ENCODE measurements at regions not wholly inside any gene's neighbourhood (a gene's known extent, or its start where the extent isn't known, plus 50 kb on each side); places are given as distances from the start of the nearest gene placed in this dataset.
A peak's percentile ranks its signal among the peaks of the same experiment; 100 is the strongest.

GRCh38 chr1:244205906-244206305 is 154.8 kb downstream of the ZBTB18 start:
- H3K4me3 Mint-ChIP-seq, result no peak overlapping the region
- no peaks in the 10 kb centered on the region for H3K27me3 Mint-ChIP-seq
- ATAC-seq, result no peak
- POLR2A ChIA-PET, result no interaction called here
- H3K9me3 Mint-ChIP-seq, result no peaks in the 10 kb centered on the region
- CTCF ChIA-PET, result no interaction called here
- TF ChIP-seq CTCF (IDR thresholded peaks at IDR 0.05), result no peak
- intact Hi-C loops (cut with micrococcal nuclease), result no loop called here
- H3K4me1 Mint-ChIP-seq (ENCODE audit: low read depth), result no peaks in the 10 kb centered on the region
- DNase-seq, result no peak
- no peaks in the 10 kb centered on the region for H3K36me3 Mint-ChIP-seq (ENCODE audit: low read depth)
- H3K27ac Mint-ChIP-seq, result no peak overlapping the region

DNA sequence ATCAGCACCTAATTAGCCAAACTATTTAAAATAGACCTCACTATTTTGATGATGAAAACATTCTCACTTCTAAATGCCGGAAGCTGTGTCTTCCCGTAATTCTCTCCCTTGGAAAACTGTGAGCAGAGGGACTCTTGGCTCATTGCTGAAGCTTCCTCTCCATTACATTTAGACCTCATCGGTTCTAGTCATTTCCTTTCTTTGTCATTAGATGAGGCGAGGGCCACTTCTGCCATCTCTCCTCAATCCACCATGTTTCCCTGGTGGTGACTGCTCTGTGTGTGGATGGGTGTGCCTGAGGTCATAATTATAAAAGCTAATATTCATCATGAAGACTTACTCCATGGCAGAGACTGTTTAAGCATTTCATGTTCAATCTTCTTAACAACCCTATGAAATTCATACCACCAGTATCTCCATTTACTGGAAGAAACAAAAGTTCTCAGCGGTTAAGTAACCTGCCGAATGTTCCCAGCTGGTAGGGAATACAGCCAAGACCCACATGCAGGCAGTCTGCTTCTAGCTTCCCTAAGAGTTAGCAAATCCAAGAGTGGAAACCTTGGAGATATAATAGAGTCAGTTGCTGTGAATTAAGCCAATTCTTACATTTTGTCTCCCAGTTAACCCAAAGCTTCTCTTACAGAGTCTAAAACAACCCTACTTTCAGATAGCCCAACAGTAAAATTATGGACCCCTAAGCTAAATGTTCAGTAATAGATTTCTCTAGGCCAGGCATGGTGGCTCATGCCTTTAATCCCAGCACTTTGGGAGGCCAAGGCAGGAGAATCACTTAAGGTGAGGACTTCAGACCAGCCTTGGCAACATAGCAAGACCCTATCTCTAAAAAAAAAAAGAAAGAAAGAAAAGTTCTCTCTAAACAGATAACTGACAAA is 156.2 kb downstream of the ZBTB18 start:
- H3K27me3 Mint-ChIP-seq, result no peaks in the 10 kb centered on the region
- ChIA-PET CTCF (no interaction called here), POLR2A (no interaction called here)
- H3K27ac Mint-ChIP-seq, result no peak overlapping the region
- no peaks in the 10 kb centered on the region for H3K9me3 Mint-ChIP-seq
- no peak for DNase-seq
- no peak for TF ChIP-seq CTCF (IDR thresholded peaks at IDR 0.05)
- no peak overlapping the region for H3K4me3 Mint-ChIP-seq
- ATAC-seq, result no peak
- intact Hi-C loops (cut with micrococcal nuclease), result no loop called here
- no peaks in the 10 kb centered on the region for H3K36me3 Mint-ChIP-seq (ENCODE audit: low read depth)
- H3K4me1 Mint-ChIP-seq (ENCODE audit: low read depth), result no peaks in the 10 kb centered on the region

DNA sequence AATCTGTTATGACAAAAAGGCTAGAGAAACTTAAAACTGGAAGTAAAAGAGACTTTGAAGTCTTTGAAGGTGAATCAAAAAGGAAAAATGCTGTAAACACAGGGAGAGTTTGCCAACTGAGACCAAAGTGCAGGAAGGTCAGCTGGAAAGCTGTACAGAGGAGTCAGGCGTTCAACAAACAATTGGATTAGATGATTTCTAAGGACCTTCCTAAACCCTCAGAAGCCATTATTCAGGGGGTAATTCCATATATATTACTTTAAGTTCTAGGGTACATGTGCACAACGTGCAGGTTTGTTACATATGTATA is 156.8 kb downstream of the ZBTB18 start:
- Mint-ChIP-seq H3K4me3 (no peak overlapping the region), H3K27me3 (no peaks in the 10 kb centered on the region), H3K27ac (no peak overlapping the region), H3K9me3 (no peaks in the 10 kb centered on the region), H3K4me1 (ENCODE audit: low read depth) (no peaks in the 10 kb centered on the region), H3K36me3 (ENCODE audit: low read depth) (no peaks in the 10 kb centered on the region)
- no peak for ATAC-seq
- no peak for DNase-seq
- ChIA-PET CTCF (no interaction called here), POLR2A (no interaction called here)
- intact Hi-C loops (cut with micrococcal nuclease), result no loop called here
- no peak for TF ChIP-seq CTCF (IDR thresholded peaks at IDR 0.05)

DNA sequence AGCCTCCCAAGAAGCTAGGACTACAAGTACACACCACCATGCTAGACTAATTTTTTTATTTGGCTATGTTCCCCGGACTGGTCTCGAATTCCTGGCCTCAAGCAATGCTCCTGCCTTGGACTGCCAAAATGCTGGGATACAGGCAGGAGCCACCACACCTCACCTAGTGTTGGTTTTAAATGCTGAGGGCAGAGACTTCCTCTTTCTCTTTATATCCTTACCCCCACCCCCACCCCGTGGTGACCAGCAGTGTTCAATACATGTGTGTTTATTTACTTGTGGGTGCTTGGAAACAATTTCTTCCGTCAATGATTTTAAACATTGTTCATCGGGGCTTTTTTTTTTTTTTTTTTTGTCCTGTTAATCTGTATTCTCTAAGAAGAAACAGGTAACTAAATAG is 158.9 kb downstream of the ZBTB18 start:
- H3K27ac Mint-ChIP-seq, result no peak overlapping the region
- H3K4me1 Mint-ChIP-seq (ENCODE audit: low read depth), result no peaks in the 10 kb centered on the region
- intact Hi-C loops (cut with micrococcal nuclease), result no loop called here
- no peaks in the 10 kb centered on the region for H3K9me3 Mint-ChIP-seq
- no peaks in the 10 kb centered on the region for H3K36me3 Mint-ChIP-seq (ENCODE audit: low read depth)
- no peak for TF ChIP-seq CTCF (IDR thresholded peaks at IDR 0.05)
- ATAC-seq (no peak), DNase-seq (no peak)
- CTCF ChIA-PET, result no interaction called here
- POLR2A ChIA-PET, result no interaction called here
- H3K4me3 Mint-ChIP-seq, result no peak overlapping the region
- H3K27me3 Mint-ChIP-seq, result no peaks in the 10 kb centered on the region

GRCh38 chr1:244210884-244211558 is 159.9 kb downstream of the ZBTB18 start:
- intact Hi-C loops (cut with micrococcal nuclease), result no loop called here
- H3K9me3 Mint-ChIP-seq, result no peaks in the 10 kb centered on the region
- no peaks in the 10 kb centered on the region for H3K36me3 Mint-ChIP-seq (ENCODE audit: low read depth)
- no peak overlapping the region for H3K4me3 Mint-ChIP-seq
- TF ChIP-seq CTCF (IDR thresholded peaks at IDR 0.05), result peak; percentile 27
- ATAC-seq (no peak), DNase-seq (no peak)
- ChIA-PET POLR2A (no interaction called here), CTCF (no interaction called here)
- H3K4me1 Mint-ChIP-seq (ENCODE audit: low read depth), result no peaks in the 10 kb centered on the region
- H3K27ac Mint-ChIP-seq, result no peak overlapping the region
- no peaks in the 10 kb centered on the region for H3K27me3 Mint-ChIP-seq

Data from activated CD8-positive, alpha-beta T cell treated with anti-CD3 and anti-CD28 coated beads for 36 hours (primary cell).